Loucy (cell line): ENCODE measurements at regions not wholly inside any gene's neighbourhood (a gene's known extent, or its start where the extent isn't known, plus 50 kb on each side); places are given as distances from the start of the nearest gene placed in this dataset.

ENCODE experiments used
- EZH2phosphoT487 ChIP-seq: fragments of 200-600 bp; IDR thresholded peaks from 2 replicates; pipeline ENCODE4 v1.6.1; 2018; ENCODE audit warnings: antibody characterized with exemption, mild to moderate bottlenecking, moderate library complexity, borderline replicate concordance
- TF ChIP-seq, protein P1 (sequence below): fragments of 200-600 bp; sonication (generic); conservative IDR thresholded peaks from 2 replicates; pipeline ENCODE4 v1.5.1; 2014; ENCODE audit warnings: mild to moderate bottlenecking, antibody characterized with exemption, low read length

- TF ChIP-seq, protein P1, sequence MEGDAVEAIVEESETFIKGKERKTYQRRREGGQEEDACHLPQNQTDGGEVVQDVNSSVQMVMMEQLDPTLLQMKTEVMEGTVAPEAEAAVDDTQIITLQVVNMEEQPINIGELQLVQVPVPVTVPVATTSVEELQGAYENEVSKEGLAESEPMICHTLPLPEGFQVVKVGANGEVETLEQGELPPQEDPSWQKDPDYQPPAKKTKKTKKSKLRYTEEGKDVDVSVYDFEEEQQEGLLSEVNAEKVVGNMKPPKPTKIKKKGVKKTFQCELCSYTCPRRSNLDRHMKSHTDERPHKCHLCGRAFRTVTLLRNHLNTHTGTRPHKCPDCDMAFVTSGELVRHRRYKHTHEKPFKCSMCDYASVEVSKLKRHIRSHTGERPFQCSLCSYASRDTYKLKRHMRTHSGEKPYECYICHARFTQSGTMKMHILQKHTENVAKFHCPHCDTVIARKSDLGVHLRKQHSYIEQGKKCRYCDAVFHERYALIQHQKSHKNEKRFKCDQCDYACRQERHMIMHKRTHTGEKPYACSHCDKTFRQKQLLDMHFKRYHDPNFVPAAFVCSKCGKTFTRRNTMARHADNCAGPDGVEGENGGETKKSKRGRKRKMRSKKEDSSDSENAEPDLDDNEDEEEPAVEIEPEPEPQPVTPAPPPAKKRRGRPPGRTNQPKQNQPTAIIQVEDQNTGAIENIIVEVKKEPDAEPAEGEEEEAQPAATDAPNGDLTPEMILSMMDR: no peak
- no peak for TF ChIP-seq EZH2phosphoT487
These were observed 120.2 kb upstream of the IGSF10 start for GRCh38 chr3:151581035-151581434.
